ENCODE measurements at regions not wholly inside any gene's neighbourhood (a gene's known extent, or its start where the extent isn't known, plus 50 kb on each side); places are given as distances from the start of the nearest gene placed in this dataset.

DNA sequence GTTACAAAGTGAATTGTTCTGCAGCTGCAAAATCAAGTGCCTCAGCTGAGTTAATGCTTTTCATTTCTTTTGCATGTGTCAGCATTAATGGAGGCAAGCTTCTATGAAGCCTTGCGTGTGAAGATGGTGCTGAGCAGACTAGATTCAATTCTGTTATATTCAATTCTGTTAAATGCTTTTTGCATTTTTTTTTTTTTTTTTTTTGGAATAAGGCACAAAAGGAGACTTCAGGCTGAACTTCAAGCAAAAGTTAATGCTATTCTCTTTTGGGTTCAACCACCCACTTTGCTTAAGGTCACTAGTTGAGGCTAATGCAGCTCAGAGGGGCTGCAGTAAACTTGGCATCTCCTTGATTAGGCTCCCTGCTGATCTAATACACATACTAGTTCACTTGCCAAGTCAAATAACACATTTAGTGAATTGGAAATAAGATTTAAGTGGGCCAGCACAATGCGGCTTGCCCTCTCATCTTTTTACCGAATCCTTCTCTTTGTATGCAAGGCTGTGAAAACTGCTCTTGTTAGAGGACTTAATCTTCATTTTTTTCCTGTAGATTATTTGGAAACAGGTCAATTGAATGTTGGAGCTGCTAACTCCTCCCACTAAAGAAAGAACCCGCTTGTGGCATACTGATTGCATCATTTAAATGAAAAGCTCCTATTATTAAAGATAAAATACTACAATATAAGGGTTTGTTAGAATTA, 1020.2 kb downstream of the NR2F1-AS1 start:
- peak overlapping the region in 1 of 2 experiments; percentile 24; a peak in 1 of 4 replicates for H3K4me3 ChIP-seq (ENCODE audit: low read depth in 2 of 2, low read length in 2 of 2)
- H3K36me3 ChIP-seq (ENCODE audit: control insufficient read depth, insufficient read depth, low read length) = peaks cover 4% of the 10 kb centered on the region; the same call in 1 of the 2 replicates
- peak; percentile 74 for ATAC-seq
- intact Hi-C loops (cut with micrococcal nuclease; ENCODE audit: unreplicated experiment) (loop anchor here (5.0 kb wide), 1 partner anchor 76 kb away; no protein-coding TSS in a partner anchor), in situ Hi-C loops (cut with HindIII; ENCODE audit: low pct_unique_long_range_greater_than_20kb, low sequenced_read_pairs) (no loop called here)
- H3K9me3 ChIP-seq (ENCODE audit: control insufficient read depth, insufficient read depth, low read depth, low read length) = peaks cover 42% of the 10 kb centered on the region; the same call in 1 of the 2 replicates
- TF ChIP-seq, protein P1, sequence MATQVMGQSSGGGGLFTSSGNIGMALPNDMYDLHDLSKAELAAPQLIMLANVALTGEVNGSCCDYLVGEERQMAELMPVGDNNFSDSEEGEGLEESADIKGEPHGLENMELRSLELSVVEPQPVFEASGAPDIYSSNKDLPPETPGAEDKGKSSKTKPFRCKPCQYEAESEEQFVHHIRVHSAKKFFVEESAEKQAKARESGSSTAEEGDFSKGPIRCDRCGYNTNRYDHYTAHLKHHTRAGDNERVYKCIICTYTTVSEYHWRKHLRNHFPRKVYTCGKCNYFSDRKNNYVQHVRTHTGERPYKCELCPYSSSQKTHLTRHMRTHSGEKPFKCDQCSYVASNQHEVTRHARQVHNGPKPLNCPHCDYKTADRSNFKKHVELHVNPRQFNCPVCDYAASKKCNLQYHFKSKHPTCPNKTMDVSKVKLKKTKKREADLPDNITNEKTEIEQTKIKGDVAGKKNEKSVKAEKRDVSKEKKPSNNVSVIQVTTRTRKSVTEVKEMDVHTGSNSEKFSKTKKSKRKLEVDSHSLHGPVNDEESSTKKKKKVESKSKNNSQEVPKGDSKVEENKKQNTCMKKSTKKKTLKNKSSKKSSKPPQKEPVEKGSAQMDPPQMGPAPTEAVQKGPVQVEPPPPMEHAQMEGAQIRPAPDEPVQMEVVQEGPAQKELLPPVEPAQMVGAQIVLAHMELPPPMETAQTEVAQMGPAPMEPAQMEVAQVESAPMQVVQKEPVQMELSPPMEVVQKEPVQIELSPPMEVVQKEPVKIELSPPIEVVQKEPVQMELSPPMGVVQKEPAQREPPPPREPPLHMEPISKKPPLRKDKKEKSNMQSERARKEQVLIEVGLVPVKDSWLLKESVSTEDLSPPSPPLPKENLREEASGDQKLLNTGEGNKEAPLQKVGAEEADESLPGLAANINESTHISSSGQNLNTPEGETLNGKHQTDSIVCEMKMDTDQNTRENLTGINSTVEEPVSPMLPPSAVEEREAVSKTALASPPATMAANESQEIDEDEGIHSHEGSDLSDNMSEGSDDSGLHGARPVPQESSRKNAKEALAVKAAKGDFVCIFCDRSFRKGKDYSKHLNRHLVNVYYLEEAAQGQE (IDR thresholded peaks at IDR 0.05; ENCODE audit: insufficient read depth in 1 of 2, low read depth in 2 of 2, low read length in 1 of 2) = no peak
- TF ChIP-seq TCF7L2 (IDR thresholded peaks at IDR 0.05; ENCODE audit: low read depth, low read length) (peak; percentile 96), POLR2AphosphoS5 (IDR thresholded peaks at IDR 0.05; ENCODE audit: low read depth, low read length) (peak; percentile 70; the same call in 1 of the 2 replicates), SIN3A (IDR thresholded peaks at IDR 0.05; ENCODE audit: borderline replicate concordance, insufficient read depth, low read depth, low read length) (no peak)
- TF ChIP-seq, protein P2, sequence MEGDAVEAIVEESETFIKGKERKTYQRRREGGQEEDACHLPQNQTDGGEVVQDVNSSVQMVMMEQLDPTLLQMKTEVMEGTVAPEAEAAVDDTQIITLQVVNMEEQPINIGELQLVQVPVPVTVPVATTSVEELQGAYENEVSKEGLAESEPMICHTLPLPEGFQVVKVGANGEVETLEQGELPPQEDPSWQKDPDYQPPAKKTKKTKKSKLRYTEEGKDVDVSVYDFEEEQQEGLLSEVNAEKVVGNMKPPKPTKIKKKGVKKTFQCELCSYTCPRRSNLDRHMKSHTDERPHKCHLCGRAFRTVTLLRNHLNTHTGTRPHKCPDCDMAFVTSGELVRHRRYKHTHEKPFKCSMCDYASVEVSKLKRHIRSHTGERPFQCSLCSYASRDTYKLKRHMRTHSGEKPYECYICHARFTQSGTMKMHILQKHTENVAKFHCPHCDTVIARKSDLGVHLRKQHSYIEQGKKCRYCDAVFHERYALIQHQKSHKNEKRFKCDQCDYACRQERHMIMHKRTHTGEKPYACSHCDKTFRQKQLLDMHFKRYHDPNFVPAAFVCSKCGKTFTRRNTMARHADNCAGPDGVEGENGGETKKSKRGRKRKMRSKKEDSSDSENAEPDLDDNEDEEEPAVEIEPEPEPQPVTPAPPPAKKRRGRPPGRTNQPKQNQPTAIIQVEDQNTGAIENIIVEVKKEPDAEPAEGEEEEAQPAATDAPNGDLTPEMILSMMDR (IDR thresholded peaks at IDR 0.05) = no peak
- CTCF ChIA-PET = no interaction called here
- H3K4me1 ChIP-seq (ENCODE audit: control insufficient read depth, insufficient read depth, low read length) = peaks cover 46% of the 10 kb centered on the region
- POLR2A ChIA-PET = no interaction called here
- peak; percentile 86 for DNase-seq (ENCODE audit: low read depth, low spot score)
- BruUV-seq (replicated peaks) = no TSS peak
- no peaks in the 10 kb centered on the region for H3K27me3 ChIP-seq (ENCODE audit: control insufficient read depth, insufficient read depth, low read length)
- peak overlapping the region; percentile 100 for H3K27ac ChIP-seq (ENCODE audit: low read length)

DNA sequence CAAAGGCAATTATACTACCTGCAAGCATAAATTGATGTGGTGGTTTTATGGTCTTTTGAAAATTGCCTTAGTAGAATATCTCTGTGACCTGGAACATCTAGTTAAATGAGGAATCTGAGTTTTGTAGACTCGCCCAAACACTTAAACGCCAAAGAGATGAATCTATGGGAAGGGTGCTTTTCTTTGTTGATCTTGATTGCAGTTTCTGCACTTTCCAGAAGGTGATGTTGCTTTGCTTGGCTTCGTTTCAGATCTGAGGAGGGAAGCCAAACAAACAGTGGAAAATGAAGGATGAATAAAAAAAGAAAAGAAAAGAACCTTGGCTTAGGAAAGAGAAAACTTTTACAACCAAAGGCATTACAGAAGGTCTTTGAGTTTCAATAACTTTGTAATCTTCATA, 1021.2 kb downstream of the NR2F1-AS1 start:
- in situ Hi-C loops (cut with HindIII; ENCODE audit: low pct_unique_long_range_greater_than_20kb, low sequenced_read_pairs) = no loop called here
- peak overlapping the region; percentile 100 for H3K27ac ChIP-seq (ENCODE audit: low read length)
- no peaks in the 10 kb centered on the region for H3K27me3 ChIP-seq (ENCODE audit: control insufficient read depth, insufficient read depth, low read length)
- no TSS peak for BruUV-seq (replicated peaks)
- TF ChIP-seq, protein P1 (IDR thresholded peaks at IDR 0.05; ENCODE audit: insufficient read depth in 1 of 2, low read depth in 2 of 2, low read length in 1 of 2) = no peak
- TF ChIP-seq POLR2AphosphoS5 (IDR thresholded peaks at IDR 0.05; ENCODE audit: low read depth, low read length) = peak; percentile 86
- TF ChIP-seq, protein P2 (IDR thresholded peaks at IDR 0.05) = peak; percentile 34; the same call in 1 of the 2 replicates
- TF ChIP-seq TCF7L2 (IDR thresholded peaks at IDR 0.05; ENCODE audit: low read depth, low read length) = peak; percentile 92
- no peak for TF ChIP-seq SIN3A (IDR thresholded peaks at IDR 0.05; ENCODE audit: borderline replicate concordance, insufficient read depth, low read depth, low read length)
- peaks cover 4% of the 10 kb centered on the region; the same call in 1 of the 2 replicates for H3K36me3 ChIP-seq (ENCODE audit: control insufficient read depth, insufficient read depth, low read length)
- DNase-seq (ENCODE audit: low read depth, low spot score) (no peak), ATAC-seq (peak; percentile 67)
- ChIA-PET CTCF (interaction anchor here (0.6 kb wide), 1 partner anchor 540 kb away, joined by 3 read pairs; no protein-coding TSS in a partner anchor), POLR2A (no interaction called here)
- intact Hi-C loops (cut with micrococcal nuclease; ENCODE audit: unreplicated experiment) = loop anchor here (5.0 to 10.0 kb wide), 2 partner anchors 78 to 515 kb away; no protein-coding TSS in a partner anchor
- H3K4me3 ChIP-seq (ENCODE audit: low read depth in 2 of 2, low read length in 2 of 2) = no peak overlapping the region
- H3K4me1 ChIP-seq (ENCODE audit: control insufficient read depth, insufficient read depth, low read length) = peaks cover 46% of the 10 kb centered on the region
- peaks cover 38% of the 10 kb centered on the region; the same call in 1 of the 2 replicates for H3K9me3 ChIP-seq (ENCODE audit: control insufficient read depth, insufficient read depth, low read depth, low read length)
